Body of pancreas (tissue), 4 donors: ENCODE measurements at regions not wholly inside any gene's neighbourhood (a gene's known extent, or its start where the extent isn't known, plus 50 kb on each side); places are given as distances from the start of the nearest gene placed in this dataset.

ENCODE experiments used
- ATAC-seq: fragments of 150-250 bp; one replicate; pipeline ENCODE4 v1.9.1; 2016
- DNase-seq, 4 donors: peaks; one replicate each; pipeline ENCODE4 v3.0.0-alpha.2; 2019
- H3K27ac ChIP-seq, 4 donors: fragments of 200-600 bp; sonication (generic); 1 replicate in 3 of 4; 2 replicates in 1 of 4; pipeline versions ENCODE4 v1.5.1 to v1.6.1; 2016 to 2019; ENCODE audit warnings: mild to moderate bottlenecking in 1 of 4, mixed read lengths in 1 of 4, moderate library complexity in 1 of 4
- H3K27me3 ChIP-seq, 2 donors: fragments of 200-600 bp; sonication (generic); one replicate each; pipeline ENCODE4 v1.6.0; 2016; ENCODE audit warnings: mild to moderate bottlenecking in 1 of 2
- H3K36me3 ChIP-seq, 2 donors: fragments of 200-600 bp; sonication (generic); replicated peaks in 1 of 2; 2 replicates each; pipeline ENCODE4 v1.5.1; 2016; ENCODE audit warnings: low read depth in 2 of 2; ENCODE audit not compliant: insufficient read depth in 1 of 2
- H3K4me1 ChIP-seq: fragments of 200-600 bp; sonication (generic); one replicate; pipeline ENCODE4 v1.6.0; 2016
- H3K4me3 ChIP-seq, 2 donors: fragments of 200-600 bp; sonication (generic); 1 replicate in 1 of 2; 2 replicates in 1 of 2; pipeline ENCODE4 v1.5.1; 2016 to 2019
- H3K9me3 ChIP-seq, 3 donors: fragments of 200-600 bp; sonication (generic); 1 replicate in 2 of 3; 2 replicates in 1 of 3; pipeline ENCODE4 v1.5.1; 2016
- POLR2A ChIP-seq, 3 donors: fragments of 450-650 bp; IDR thresholded peaks; one replicate each; pipeline ENCODE4 v1.6.1; 2016; ENCODE audit warnings: antibody characterized with exemption in 3 of 3, mild to moderate bottlenecking in 2 of 3
- WGBS, 2 donors: methylation state at CpG; one replicate each; pipeline ENCODE4 v1.1.5; 2017; 5-methylcytosine and 5-hydroxymethylcytosine counted together
- intact Hi-C: fragments of 100-400 bp; cut with DNase I; formaldehyde crosslinking; loops from one replicate; pipeline ENCODE4 v1.15.1; 2023
- TF ChIP-seq, protein P1 (sequence below), 7 experiments: fragments of 450-650 bp in 4 of 7; fragments of 200-600 bp in 3 of 7; sonication (generic) in 3 of 7; IDR thresholded peaks; one replicate each; pipeline ENCODE4 v1.5.1; 2016 to 2019; ENCODE audit warnings: antibody characterized with exemption in 7 of 7

DNA sequence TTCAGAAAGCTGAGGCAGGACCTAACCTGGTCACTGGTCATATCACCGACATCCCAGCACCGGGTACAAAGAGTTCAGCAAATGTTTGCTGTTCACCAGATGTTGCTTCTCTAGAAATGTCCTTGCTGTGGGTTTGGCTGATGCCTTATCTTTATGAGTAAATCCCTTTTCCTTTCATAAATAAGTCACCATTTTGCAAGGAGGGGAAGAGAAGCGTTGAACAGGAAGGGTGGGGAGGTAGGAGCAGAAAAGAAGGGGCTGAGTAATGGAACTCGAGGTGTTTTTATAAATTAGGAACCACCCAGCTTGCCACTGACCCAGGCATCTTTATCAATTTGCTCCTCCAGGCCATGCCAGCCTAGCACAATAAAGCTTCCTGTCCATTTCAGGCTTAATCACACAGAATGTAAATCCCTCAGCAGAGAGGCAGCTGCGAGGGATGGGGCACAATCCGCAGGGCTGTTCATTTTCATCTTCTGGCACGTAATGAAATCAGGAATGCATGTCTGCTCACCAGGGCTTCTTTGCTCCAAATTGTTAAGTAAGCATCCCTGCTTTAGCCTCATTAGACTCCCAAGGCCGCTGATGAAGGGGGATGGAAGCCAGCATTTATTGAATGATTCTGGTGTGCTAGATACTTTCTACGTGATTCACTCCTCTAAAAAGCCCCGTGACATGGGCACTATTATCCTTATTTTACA lies 371.9 kb upstream of the CHD6 start:
- WGBS, 2 donors: 31 to 34% methylated on average over 10 of the region's 10 CpGs
- Histone ChIP-seq H3K4me3 (no peak overlapping the region), H3K27ac (no peak overlapping the region), H3K27me3 (no peaks in the 10 kb centered on the region), H3K4me1 (no peaks in the 10 kb centered on the region), H3K36me3 (no peaks in the 10 kb centered on the region), H3K9me3 (no peaks in the 10 kb centered on the region)
- intact Hi-C loops: no loop called here
- no peak for TF ChIP-seq POLR2A (IDR thresholded peaks at IDR 0.05)
- TF ChIP-seq, protein P1, sequence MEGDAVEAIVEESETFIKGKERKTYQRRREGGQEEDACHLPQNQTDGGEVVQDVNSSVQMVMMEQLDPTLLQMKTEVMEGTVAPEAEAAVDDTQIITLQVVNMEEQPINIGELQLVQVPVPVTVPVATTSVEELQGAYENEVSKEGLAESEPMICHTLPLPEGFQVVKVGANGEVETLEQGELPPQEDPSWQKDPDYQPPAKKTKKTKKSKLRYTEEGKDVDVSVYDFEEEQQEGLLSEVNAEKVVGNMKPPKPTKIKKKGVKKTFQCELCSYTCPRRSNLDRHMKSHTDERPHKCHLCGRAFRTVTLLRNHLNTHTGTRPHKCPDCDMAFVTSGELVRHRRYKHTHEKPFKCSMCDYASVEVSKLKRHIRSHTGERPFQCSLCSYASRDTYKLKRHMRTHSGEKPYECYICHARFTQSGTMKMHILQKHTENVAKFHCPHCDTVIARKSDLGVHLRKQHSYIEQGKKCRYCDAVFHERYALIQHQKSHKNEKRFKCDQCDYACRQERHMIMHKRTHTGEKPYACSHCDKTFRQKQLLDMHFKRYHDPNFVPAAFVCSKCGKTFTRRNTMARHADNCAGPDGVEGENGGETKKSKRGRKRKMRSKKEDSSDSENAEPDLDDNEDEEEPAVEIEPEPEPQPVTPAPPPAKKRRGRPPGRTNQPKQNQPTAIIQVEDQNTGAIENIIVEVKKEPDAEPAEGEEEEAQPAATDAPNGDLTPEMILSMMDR (IDR thresholded peaks at IDR 0.05): no peak
- no peak for ATAC-seq
- no peak for DNase-seq

DNA sequence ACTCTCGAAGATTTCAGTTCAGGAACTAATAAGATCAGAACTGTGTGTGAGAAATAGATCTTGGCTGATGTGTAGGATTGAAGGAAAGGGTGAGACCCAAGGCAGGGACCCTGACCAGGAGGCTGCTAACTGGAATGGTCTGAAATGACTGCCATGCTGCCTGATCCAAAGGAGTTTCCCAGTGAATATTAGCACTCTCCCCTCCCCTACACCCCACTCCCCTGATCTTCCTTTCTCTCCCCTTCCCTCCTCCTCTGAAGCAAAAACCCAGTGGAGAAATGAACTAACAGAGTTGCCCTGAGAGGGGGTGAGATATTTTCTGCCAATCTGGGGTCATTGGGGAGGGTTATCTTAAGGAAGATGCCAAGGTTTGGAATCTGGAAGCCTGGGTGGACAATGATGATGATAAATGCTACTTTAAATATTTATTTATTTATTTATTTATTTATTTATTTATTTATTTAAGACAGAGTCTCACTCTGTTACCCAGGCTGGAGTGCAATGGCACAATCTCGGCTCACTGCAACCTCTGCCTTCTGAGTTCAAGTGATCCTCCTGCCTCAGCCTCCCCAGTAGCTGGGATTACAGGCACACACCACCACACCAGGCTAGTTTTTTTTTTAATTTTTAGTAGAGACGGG lies 371.0 kb upstream of the CHD6 start:
- Histone ChIP-seq H3K4me1 (no peaks in the 10 kb centered on the region), H3K27me3 (no peaks in the 10 kb centered on the region), H3K4me3 (no peak overlapping the region), H3K27ac (no peak overlapping the region), H3K9me3 (no peaks in the 10 kb centered on the region), H3K36me3 (no peaks in the 10 kb centered on the region)
- intact Hi-C loops: no loop called here
- no peak for DNase-seq
- WGBS, 2 donors: 48 to 52% methylated on average over 3 of the region's 3 CpGs
- ATAC-seq: no peak
- TF ChIP-seq, protein P1 (IDR thresholded peaks at IDR 0.05): no peak
- no peak for TF ChIP-seq POLR2A (IDR thresholded peaks at IDR 0.05)

DNA sequence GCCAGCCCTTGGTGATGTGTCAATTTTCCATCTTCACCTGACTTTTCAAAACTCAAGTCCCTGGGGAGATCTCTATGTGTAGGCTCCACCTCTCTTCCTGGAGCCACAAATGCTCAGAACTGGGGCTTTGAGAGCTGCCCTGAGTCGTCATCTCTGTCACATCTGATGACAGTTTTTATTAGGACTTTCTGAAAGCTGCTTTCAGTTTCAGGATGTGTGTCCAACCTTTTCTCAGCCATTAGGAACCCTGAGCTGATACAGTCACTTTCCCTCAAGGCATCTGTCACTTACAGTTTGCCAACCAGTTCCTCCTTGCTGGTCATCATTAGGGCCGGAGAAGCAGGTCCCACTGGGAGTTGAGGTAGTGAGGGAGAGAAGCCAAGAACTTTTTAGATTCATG lies 365.9 kb upstream of the CHD6 start:
- ATAC-seq (no peak), DNase-seq (no peak)
- Histone ChIP-seq H3K4me1 (no peaks in the 10 kb centered on the region), H3K27ac (no peak overlapping the region), H3K36me3 (no peaks in the 10 kb centered on the region), H3K9me3 (no peaks in the 10 kb centered on the region), H3K27me3 (no peaks in the 10 kb centered on the region), H3K4me3 (no peak overlapping the region)
- intact Hi-C loops: no loop called here
- 44 to 74% methylated on average over 2 of the region's 2 CpGs for WGBS, 2 donors
- no peak for TF ChIP-seq POLR2A (IDR thresholded peaks at IDR 0.05)
- TF ChIP-seq, protein P1 (IDR thresholded peaks at IDR 0.05): no peak

DNA sequence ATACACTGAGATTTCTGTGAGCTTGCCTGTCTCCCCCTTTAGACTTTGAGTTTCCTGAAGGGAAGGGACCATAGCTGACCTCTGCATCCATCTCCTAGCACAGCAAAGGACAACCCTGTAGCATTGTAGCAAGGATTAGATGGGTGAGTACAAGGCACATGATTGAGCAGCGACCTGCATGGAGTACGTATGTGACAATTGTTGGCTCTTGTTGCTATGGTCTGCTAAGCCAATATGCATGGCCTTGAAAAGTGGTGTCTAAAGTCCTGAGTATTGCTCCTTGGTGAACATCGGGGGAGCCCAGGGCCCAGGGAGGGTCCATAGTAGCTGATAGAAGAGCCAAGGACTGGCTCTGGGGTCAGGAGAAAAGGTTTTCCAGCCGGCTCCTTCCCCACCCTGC lies 365.0 kb upstream of the CHD6 start:
- Histone ChIP-seq H3K4me1 (no peaks in the 10 kb centered on the region), H3K36me3 (no peaks in the 10 kb centered on the region), H3K27me3 (no peaks in the 10 kb centered on the region), H3K9me3 (no peaks in the 10 kb centered on the region), H3K4me3 (no peak overlapping the region), H3K27ac (no peak overlapping the region)
- intact Hi-C loops: no loop called here
- ATAC-seq (no peak), DNase-seq (no peak)
- TF ChIP-seq, protein P1 (IDR thresholded peaks at IDR 0.05): no peak
- TF ChIP-seq POLR2A (IDR thresholded peaks at IDR 0.05): no peak
- WGBS, 2 donors: 63 to 77% methylated on average over 4 of the region's 4 CpGs

GRCh38 chr20:41981746-41982145 lies 363.6 kb upstream of the CHD6 start:
- Histone ChIP-seq H3K4me1 (no peaks in the 10 kb centered on the region), H3K36me3 (no peaks in the 10 kb centered on the region), H3K27me3 (no peaks in the 10 kb centered on the region), H3K27ac (no peak overlapping the region), H3K9me3 (no peaks in the 10 kb centered on the region), H3K4me3 (no peak overlapping the region)
- TF ChIP-seq, protein P1 (IDR thresholded peaks at IDR 0.05): no peak
- no peak for TF ChIP-seq POLR2A (IDR thresholded peaks at IDR 0.05)
- intact Hi-C loops: no loop called here
- WGBS, 2 donors: 93 to 97% methylated on average over 3 of the region's 3 CpGs
- no peak for DNase-seq
- no peak for ATAC-seq
